ENCODE measurements at regions not wholly inside any gene's neighbourhood (a gene's known extent, or its start where the extent isn't known, plus 50 kb on each side); places are given as distances from the start of the nearest gene placed in this dataset.
"Not testable (repeated sequence)": the region's sequence is repeated elsewhere in the genome, so short reads cannot be mapped to it uniquely, and the experiment has no call there.

DNA sequence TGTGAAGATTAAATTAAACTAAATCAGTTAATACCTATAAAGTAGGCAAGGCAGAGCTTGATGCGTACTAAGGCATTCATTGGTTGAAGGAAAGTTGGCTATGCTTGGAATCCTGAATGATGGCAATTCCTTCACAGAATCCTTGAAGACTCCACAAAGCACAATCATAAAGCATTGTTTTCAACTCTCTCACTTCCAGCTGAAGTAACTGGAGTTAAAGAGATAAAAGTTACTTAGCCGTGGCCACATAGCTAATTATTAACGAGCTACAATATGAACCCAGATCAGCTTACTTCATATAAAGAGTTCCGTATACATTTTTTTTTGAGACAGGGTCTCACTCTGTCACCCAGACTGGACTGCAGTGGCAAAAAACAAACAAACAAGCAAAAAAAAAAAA is 483.9 kb upstream of the DDX18 start:
- no peaks in the 10 kb centered on the region for H3K4me1 Mint-ChIP-seq
- no peaks in the 10 kb centered on the region for H3K27me3 Mint-ChIP-seq
- H3K36me3 Mint-ChIP-seq, result no peaks in the 10 kb centered on the region
- no peak overlapping the region for H3K4me3 Mint-ChIP-seq
- peaks cover 1% of the 10 kb centered on the region for H3K9me3 Mint-ChIP-seq
- DNase-seq, result no peak
- no peak overlapping the region for H3K27ac Mint-ChIP-seq
- CTCF ChIA-PET, result interaction anchor here (0.6 kb wide), 1 partner anchor 1650 kb away, joined by 3 read pairs; no protein-coding TSS in a partner anchor

- H3K4me3 Mint-ChIP-seq, result no peak overlapping the region
Measured at GRCh38 chr2:117335967-117336366, 478.5 kb upstream of the DDX18 start.

DNA sequence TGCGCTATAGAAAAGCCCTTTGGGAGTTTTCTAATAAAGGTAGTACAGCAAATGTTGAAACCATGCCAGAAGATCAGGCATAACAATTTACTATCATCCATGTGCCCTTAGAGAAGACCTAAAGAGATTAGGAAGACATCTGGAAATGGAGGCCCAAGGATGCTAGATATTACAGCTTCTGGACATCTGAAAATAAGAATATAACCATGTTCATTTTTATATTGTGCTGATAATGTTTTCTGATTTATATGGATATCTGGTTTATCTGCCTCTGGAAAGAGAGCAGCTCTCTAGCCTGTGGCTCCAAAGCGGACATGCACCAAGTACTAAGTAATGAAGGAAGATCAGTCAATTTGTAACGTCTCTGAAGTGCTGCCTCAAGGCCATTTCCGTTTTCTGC is 478.0 kb upstream of the DDX18 start:
- H3K4me3 Mint-ChIP-seq, result no peak overlapping the region

More at GRCh38 chr2:117335967-117336366, 478.5 kb upstream of the DDX18 start:
- no peak for DNase-seq
- Mint-ChIP-seq H3K4me1 (no peaks in the 10 kb centered on the region), H3K36me3 (no peaks in the 10 kb centered on the region), H3K27me3 (no peaks in the 10 kb centered on the region), H3K27ac (no peak overlapping the region), H3K9me3 (peaks cover 9% of the 10 kb centered on the region)
- CTCF ChIA-PET, result no interaction called here

DNA sequence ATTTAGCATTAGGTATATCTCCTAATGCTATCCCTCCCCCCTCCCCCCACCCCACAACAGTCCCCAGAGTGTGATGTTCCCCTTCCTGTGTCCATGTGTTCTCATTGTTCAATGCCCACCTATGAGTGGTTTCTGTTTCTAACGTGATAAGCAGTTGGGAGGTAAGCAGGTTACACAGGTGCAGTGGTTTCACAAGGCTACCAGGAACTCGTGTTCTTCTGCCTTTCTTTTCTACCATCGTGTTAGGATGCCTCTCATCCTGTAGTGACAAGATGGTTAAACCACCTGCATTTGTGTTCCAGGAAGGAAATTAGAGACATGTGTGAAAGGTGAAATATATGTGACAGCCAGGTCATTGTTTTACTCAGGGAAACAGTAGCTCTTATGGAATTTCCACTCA is 476.5 kb upstream of the DDX18 start:
- CTCF ChIA-PET, DNase-seq, H3K36me3 Mint-ChIP-seq, H3K4me3 Mint-ChIP-seq, H3K4me1 Mint-ChIP-seq, H3K27me3 Mint-ChIP-seq, H3K27ac Mint-ChIP-seq: not testable (repeated sequence)
- H3K9me3 Mint-ChIP-seq, result peaks cover 11% of the 10 kb centered on the region

More for the DNA sequence above, 478.0 kb upstream of the DDX18 start:
- no peaks in the 10 kb centered on the region for H3K4me1 Mint-ChIP-seq
- no peak overlapping the region for H3K27ac Mint-ChIP-seq
- peaks cover 11% of the 10 kb centered on the region for H3K9me3 Mint-ChIP-seq
- no peaks in the 10 kb centered on the region for H3K36me3 Mint-ChIP-seq
- DNase-seq, result no peak
- H3K27me3 Mint-ChIP-seq, result no peaks in the 10 kb centered on the region
- CTCF ChIA-PET, result no interaction called here

GRCh38 chr2:117339980-117340379 is 474.5 kb upstream of the DDX18 start:
- DNase-seq, result no peak
- no peak overlapping the region for H3K27ac Mint-ChIP-seq
- peaks cover 10% of the 10 kb centered on the region for H3K9me3 Mint-ChIP-seq
- H3K27me3 Mint-ChIP-seq, result no peaks in the 10 kb centered on the region
- H3K4me1 Mint-ChIP-seq, result no peaks in the 10 kb centered on the region
- H3K4me3 Mint-ChIP-seq, result no peak overlapping the region
- no peaks in the 10 kb centered on the region for H3K36me3 Mint-ChIP-seq
- CTCF ChIA-PET, result no interaction called here

DNA sequence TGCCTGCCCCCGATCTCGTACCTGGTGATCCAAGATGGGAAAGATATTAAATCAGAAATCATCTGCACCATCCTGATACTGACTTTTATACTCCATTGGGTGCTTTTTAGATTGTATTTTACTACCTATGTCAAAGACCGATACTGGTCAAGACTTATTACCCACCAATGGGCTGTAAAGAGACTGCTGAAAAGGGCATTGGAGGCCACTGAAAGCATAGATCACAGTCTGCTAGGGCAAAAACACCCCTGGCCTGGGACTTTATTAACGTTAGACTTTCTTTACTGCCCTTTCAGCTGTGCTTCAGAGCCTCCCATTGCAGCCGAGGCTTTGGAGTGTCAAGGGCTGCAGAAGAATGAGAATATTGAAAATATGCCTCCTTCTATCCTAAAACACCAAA is 472.8 kb upstream of the DDX18 start:
- CTCF ChIA-PET, result no interaction called here
- no peak overlapping the region for H3K4me3 Mint-ChIP-seq
- no peak overlapping the region for H3K27ac Mint-ChIP-seq
- no peaks in the 10 kb centered on the region for H3K36me3 Mint-ChIP-seq
- peaks cover 8% of the 10 kb centered on the region for H3K9me3 Mint-ChIP-seq
- H3K4me1 Mint-ChIP-seq, result no peaks in the 10 kb centered on the region
- no peak for DNase-seq
- no peaks in the 10 kb centered on the region for H3K27me3 Mint-ChIP-seq

DNA sequence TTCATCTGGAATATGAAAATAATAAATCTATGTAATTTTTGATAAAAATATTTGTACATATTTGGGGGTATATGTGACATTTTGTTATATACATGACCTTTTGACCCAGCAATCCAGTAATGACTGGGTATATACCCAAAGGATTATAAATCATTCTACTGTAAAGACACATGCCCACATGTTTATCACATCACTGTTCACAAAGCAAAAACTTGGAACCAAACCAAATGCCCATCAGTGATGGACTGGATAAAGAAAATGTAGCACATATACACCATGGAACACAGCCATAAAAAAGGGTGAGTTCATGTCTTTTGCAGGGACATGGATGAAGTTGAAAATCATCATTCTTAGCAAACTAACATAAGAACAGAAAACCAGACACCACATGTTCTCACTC is 472.1 kb upstream of the DDX18 start:
- CTCF ChIA-PET, result no interaction called here
- no peak for DNase-seq

GRCh38 chr2:117349687-117350086 is 464.8 kb upstream of the DDX18 start:
- CTCF ChIA-PET, result no interaction called here
- Mint-ChIP-seq H3K27me3 (no peaks in the 10 kb centered on the region), H3K4me1 (no peaks in the 10 kb centered on the region), H3K4me3 (no peak overlapping the region), H3K9me3 (peaks cover 9% of the 10 kb centered on the region), H3K36me3 (no peaks in the 10 kb centered on the region), H3K27ac (no peak overlapping the region)
- DNase-seq, result no peak

More for the DNA sequence above, 472.1 kb upstream of the DDX18 start:
- Mint-ChIP-seq H3K36me3 (no peaks in the 10 kb centered on the region), H3K9me3 (peaks cover 6% of the 10 kb centered on the region), H3K27me3 (no peaks in the 10 kb centered on the region), H3K4me1 (no peaks in the 10 kb centered on the region), H3K4me3 (no peak overlapping the region), H3K27ac (no peak overlapping the region)

DNA sequence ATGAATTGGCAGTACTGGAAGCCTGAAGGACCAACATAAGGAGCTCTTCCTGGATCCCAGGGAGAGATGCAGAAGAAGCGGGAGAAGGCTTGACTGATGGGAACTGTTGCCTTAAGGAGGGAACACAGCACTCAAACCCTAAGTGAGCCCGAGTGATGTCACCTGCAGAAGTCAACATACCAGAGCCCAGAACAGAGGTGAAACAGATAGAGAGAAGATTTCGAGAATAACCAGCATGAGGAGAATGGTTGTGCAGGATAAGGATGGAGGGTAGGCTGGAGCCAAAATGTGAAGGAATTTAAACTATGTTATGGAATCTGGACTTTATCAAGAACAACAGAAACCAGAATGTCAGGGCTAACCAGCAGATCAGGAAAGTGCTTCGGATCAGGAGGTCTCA is 463.1 kb upstream of the DDX18 start:
- Mint-ChIP-seq H3K27me3 (no peaks in the 10 kb centered on the region), H3K4me3 (no peak overlapping the region), H3K9me3 (peaks cover 11% of the 10 kb centered on the region), H3K4me1 (no peaks in the 10 kb centered on the region), H3K36me3 (no peaks in the 10 kb centered on the region), H3K27ac (no peak overlapping the region)
- no peak for DNase-seq
- CTCF ChIA-PET, result no interaction called here

DNA sequence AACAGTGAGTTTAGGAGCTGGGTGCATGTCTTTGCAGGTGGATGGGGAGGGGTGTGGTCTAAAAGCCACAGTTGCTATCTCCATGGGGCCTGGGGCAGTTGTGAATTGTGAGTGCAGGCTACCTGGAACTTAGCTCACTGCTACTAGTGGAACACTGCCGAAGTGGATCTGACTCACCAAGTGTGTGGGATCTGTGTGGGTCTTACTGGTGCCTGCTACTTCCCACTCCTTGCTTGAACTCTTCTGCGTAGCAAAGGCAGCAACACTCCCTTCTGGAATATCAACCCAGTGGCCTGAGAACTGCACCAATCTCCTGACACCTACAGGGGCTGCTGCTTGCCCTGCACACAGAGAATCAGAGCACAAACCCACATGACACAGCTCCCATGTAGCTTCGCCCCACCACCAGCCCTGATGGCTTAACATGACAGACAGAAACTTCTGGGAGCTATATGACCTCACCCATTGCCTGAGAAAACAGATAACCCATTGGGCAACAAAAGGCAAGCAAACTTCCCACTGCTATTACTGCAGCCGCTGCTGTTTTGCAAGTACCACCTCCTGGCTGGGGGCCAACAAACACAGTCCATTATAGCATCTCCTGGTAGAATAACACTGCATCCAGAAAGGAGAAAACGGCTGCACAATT is 455.1 kb upstream of the DDX18 start:
- Mint-ChIP-seq H3K36me3 (no peaks in the 10 kb centered on the region), H3K27ac (no peak overlapping the region), H3K9me3 (peaks cover 6% of the 10 kb centered on the region), H3K4me3 (no peak overlapping the region), H3K4me1 (no peaks in the 10 kb centered on the region), H3K27me3 (no peaks in the 10 kb centered on the region)
- CTCF ChIA-PET, result no interaction called here
- no peak for DNase-seq

GRCh38 chr2:117360586-117360985 is 453.9 kb upstream of the DDX18 start:
- no peak overlapping the region for H3K27ac Mint-ChIP-seq
- H3K36me3 Mint-ChIP-seq, result no peaks in the 10 kb centered on the region
- CTCF ChIA-PET, result no interaction called here

DNA sequence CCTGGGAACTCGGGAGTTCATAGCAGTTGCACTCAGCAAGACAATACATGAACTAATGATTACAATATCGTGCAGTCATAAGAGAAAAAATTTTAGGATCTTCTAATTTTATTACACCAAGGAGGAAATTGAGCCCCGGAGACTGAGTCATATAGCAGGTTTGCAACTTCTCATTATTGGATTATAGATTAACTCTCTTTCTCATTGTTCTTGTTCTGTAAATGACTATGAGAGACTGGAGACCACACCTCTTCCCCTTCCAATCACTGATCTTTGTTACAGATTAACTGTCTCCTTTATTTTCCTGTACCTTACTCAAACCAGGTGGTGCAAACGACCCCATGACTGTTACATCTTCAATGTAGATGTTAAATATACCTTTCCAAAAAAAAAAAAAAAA is 435.8 kb upstream of the DDX18 start:
- no peaks in the 10 kb centered on the region for H3K4me1 Mint-ChIP-seq
- H3K4me3 Mint-ChIP-seq, result no peak overlapping the region
- H3K36me3 Mint-ChIP-seq, result no peaks in the 10 kb centered on the region
- peaks cover 7% of the 10 kb centered on the region for H3K9me3 Mint-ChIP-seq
- DNase-seq, result no peak
- H3K27me3 Mint-ChIP-seq, result no peaks in the 10 kb centered on the region
- CTCF ChIA-PET, result no interaction called here
- no peak overlapping the region for H3K27ac Mint-ChIP-seq

More at GRCh38 chr2:117360586-117360985, 453.9 kb upstream of the DDX18 start:
- no peak for DNase-seq
- Mint-ChIP-seq H3K9me3 (peaks cover 6% of the 10 kb centered on the region), H3K27me3 (no peaks in the 10 kb centered on the region), H3K4me1 (no peaks in the 10 kb centered on the region), H3K4me3 (no peak overlapping the region)

DNA sequence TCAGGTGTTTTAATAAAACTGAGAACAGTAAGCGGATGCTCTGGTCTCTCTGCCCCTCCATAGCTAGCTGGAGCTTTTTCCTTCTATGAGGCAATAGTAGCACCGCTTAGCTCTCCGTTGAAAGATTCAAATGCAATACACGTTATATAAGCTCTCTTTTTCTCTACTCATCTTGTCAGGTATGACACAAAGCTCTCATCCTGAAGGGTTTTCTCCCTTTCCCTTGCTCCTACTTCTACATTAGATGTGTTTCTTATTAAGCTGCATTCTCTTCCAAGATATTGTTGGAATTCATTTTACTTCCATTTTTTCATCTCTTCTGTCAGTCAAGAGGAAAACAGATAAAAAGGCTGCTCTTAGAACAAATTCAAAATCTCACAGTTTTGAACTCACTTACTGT is 434.6 kb upstream of the DDX18 start:
- Mint-ChIP-seq H3K9me3 (peaks cover 7% of the 10 kb centered on the region), H3K36me3 (no peaks in the 10 kb centered on the region), H3K4me1 (no peaks in the 10 kb centered on the region), H3K4me3 (no peak overlapping the region), H3K27me3 (no peaks in the 10 kb centered on the region), H3K27ac (no peak overlapping the region)
- no peak for DNase-seq
- CTCF ChIA-PET, result no interaction called here

DNA sequence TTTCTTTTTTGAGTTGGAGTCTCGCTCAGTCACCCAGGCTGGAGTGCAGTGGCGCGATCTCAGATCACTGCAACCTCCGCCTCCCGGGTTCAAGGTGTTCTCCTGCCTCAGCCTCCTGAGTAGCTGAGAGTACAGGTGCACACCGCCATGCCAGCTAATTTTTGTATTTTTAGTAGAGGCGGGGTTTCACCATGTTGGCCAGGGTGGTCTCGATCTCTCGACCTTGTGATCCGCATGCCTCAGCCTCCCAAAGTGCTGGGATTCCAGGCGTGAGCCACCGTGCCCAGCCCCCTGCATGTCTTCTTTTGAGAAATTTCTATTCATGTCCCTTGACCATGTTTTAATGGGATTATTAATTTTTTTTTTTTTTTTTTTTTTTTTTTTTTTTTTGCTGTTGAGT is 430.5 kb upstream of the DDX18 start:
- H3K4me3 Mint-ChIP-seq, H3K36me3 Mint-ChIP-seq, H3K27me3 Mint-ChIP-seq, CTCF ChIA-PET, DNase-seq, H3K4me1 Mint-ChIP-seq, H3K27ac Mint-ChIP-seq: not testable (repeated sequence)
- H3K9me3 Mint-ChIP-seq, result peaks cover 12% of the 10 kb centered on the region

DNA sequence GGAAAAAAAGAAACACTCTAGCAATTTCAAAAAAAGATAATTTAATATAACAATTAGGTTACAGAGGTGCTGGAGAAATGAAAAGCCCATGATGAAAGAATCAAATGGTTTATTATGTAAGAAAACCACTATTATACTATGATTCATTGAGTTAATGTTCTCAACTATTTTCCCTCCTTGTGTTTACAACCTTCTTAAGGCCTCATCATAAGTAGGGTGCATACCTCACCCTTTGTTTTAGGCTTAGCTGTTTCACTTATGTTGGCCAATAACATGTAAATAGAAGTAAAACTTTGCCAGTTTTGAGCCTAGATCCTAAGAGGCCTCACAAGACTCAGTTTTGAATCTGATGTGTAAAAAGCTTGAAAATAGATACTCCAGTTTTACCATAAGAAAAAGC is 418.3 kb upstream of the DDX18 start:
- DNase-seq, result no peak
- Mint-ChIP-seq H3K27ac (no peak overlapping the region), H3K27me3 (no peaks in the 10 kb centered on the region), H3K36me3 (no peaks in the 10 kb centered on the region), H3K9me3 (peaks cover 7% of the 10 kb centered on the region), H3K4me1 (no peaks in the 10 kb centered on the region), H3K4me3 (no peak overlapping the region)
- CTCF ChIA-PET, result interaction anchor here (0.8 kb wide), 1 partner anchor 478 kb away, joined by 3 read pairs; no protein-coding TSS in a partner anchor

DNA sequence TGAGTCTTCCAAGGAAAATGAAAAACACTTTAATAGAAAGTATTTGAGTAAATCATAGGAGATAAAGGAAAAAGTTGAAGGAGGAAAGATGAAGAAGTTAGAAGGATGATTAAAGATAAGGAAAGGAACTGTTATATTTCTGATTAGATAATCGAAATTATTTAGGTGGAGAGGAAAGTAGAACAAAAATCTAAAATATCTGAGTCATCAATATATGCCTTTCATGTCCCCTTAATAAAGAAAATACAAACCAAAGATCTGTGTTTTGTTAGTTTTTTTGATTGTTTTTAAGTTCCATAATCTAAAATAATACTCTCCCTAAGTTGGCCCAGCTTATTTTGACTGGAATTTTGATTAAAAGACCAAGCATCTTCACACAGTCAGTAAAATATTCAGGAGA is 412.9 kb upstream of the DDX18 start:
- Mint-ChIP-seq H3K27me3 (no peaks in the 10 kb centered on the region), H3K36me3 (no peaks in the 10 kb centered on the region), H3K4me1 (no peaks in the 10 kb centered on the region), H3K9me3 (peaks cover 5% of the 10 kb centered on the region), H3K27ac (no peak overlapping the region), H3K4me3 (no peak overlapping the region)
- CTCF ChIA-PET, result no interaction called here
- DNase-seq, result no peak
